ENCODE measurements at regions not wholly inside any gene's neighbourhood (a gene's known extent, or its start where the extent isn't known, plus 50 kb on each side); places are given as distances from the start of the nearest gene placed in this dataset.

GRCh38 chr1:4565801-4566449 lies 88.5 kb upstream of the AJAP1 start:
- DNase-seq (no peak), ATAC-seq (no peak)
- no peak overlapping the region for H3K27ac ChIP-seq (ENCODE audit: low read length)
- no peak overlapping the region for H3K4me3 ChIP-seq (ENCODE audit: low read length)
- peaks cover 2% of the 10 kb centered on the region for H3K27me3 ChIP-seq (ENCODE audit: control insufficient read depth, insufficient read depth)
- intact Hi-C loops (cut with DNase I), result no loop called here
- WGBS, result 63% methylated on average over 12 of the region's 12 CpGs
- no peaks in the 10 kb centered on the region for H3K9me3 ChIP-seq (ENCODE audit: control insufficient read depth, low read length)
- no peaks in the 10 kb centered on the region for H3K4me1 ChIP-seq (ENCODE audit: control insufficient read depth, insufficient read depth, low read length)

GRCh38 chr1:4571263-4571662 lies 83.1 kb upstream of the AJAP1 start:
- H3K27me3 ChIP-seq (ENCODE audit: control insufficient read depth, insufficient read depth), result peaks cover 2% of the 10 kb centered on the region
- WGBS, result 81% methylated on average over 6 of the region's 6 CpGs
- ATAC-seq (no peak), DNase-seq (no peak)
- H3K9me3 ChIP-seq (ENCODE audit: control insufficient read depth, low read length), result no peaks in the 10 kb centered on the region
- intact Hi-C loops (cut with DNase I), result no loop called here
- H3K4me3 ChIP-seq (ENCODE audit: low read length), result no peak overlapping the region
- no peaks in the 10 kb centered on the region for H3K4me1 ChIP-seq (ENCODE audit: control insufficient read depth, insufficient read depth, low read length)
- no peak overlapping the region for H3K27ac ChIP-seq (ENCODE audit: low read length)

- Histone ChIP-seq H3K4me3 (ENCODE audit: low read length) (no peak overlapping the region), H3K9me3 (ENCODE audit: control insufficient read depth, low read length) (no peaks in the 10 kb centered on the region), H3K27me3 (ENCODE audit: control insufficient read depth, insufficient read depth) (peaks cover 2% of the 10 kb centered on the region), H3K4me1 (ENCODE audit: control insufficient read depth, insufficient read depth, low read length) (no peaks in the 10 kb centered on the region), H3K27ac (ENCODE audit: low read length) (no peak overlapping the region)
- no peak for DNase-seq
- 59% methylated on average over 3 of the region's 3 CpGs for WGBS
- ATAC-seq, result no peak
- intact Hi-C loops (cut with DNase I), result no loop called here
Measured at GRCh38 chr1:4573526-4573925, 80.9 kb upstream of the AJAP1 start.

- intact Hi-C loops (cut with DNase I), result loop anchor here in 1 of 4 donors (10.0 kb wide), 1 partner anchor 87 kb away; no protein-coding TSS in a partner anchor
- Histone ChIP-seq H3K27ac (ENCODE audit: low read length) (no peak overlapping the region), H3K9me3 (ENCODE audit: control insufficient read depth, low read length) (no peaks in the 10 kb centered on the region), H3K4me3 (ENCODE audit: low read length) (no peak overlapping the region), H3K27me3 (ENCODE audit: control insufficient read depth, insufficient read depth) (no peaks in the 10 kb centered on the region), H3K4me1 (ENCODE audit: control insufficient read depth, insufficient read depth, low read length) (no peaks in the 10 kb centered on the region)
- WGBS, result 73% methylated on average over 5 of the region's 5 CpGs
- ATAC-seq (no peak), DNase-seq (no peak)
Measured at GRCh38 chr1:4581807-4582206, 72.6 kb upstream of the AJAP1 start.

- Histone ChIP-seq H3K4me1 (ENCODE audit: control insufficient read depth, insufficient read depth, low read length) (no peaks in the 10 kb centered on the region), H3K9me3 (ENCODE audit: control insufficient read depth, low read length) (no peaks in the 10 kb centered on the region), H3K4me3 (ENCODE audit: low read length) (no peak overlapping the region), H3K27me3 (ENCODE audit: control insufficient read depth, insufficient read depth) (no peaks in the 10 kb centered on the region), H3K27ac (ENCODE audit: low read length) (no peak overlapping the region)
- WGBS, result 55% methylated on average over 5 of the region's 5 CpGs
- ATAC-seq (no peak), DNase-seq (no peak)
- intact Hi-C loops (cut with DNase I), result loop anchor here in 1 of 4 donors (10.0 kb wide), 1 partner anchor 90 kb away; no protein-coding TSS in a partner anchor
Measured at GRCh38 chr1:4584449-4584848, 70.0 kb upstream of the AJAP1 start.

GRCh38 chr1:4585216-4585615 lies 69.2 kb upstream of the AJAP1 start:
- DNase-seq, result peak in 1 of 3 donors; percentile 71
- 12% methylated on average over 17 of the region's 17 CpGs for WGBS
- Histone ChIP-seq H3K9me3 (ENCODE audit: control insufficient read depth, low read length) (no peaks in the 10 kb centered on the region), H3K4me1 (ENCODE audit: control insufficient read depth, insufficient read depth, low read length) (no peaks in the 10 kb centered on the region), H3K4me3 (ENCODE audit: low read length) (no peak overlapping the region), H3K27ac (ENCODE audit: low read length) (no peak overlapping the region), H3K27me3 (ENCODE audit: control insufficient read depth, insufficient read depth) (no peaks in the 10 kb centered on the region)
- intact Hi-C loops (cut with DNase I), result loop anchor here in 1 of 4 donors (10.0 kb wide), 1 partner anchor 90 kb away; no protein-coding TSS in a partner anchor
- ATAC-seq, result peak in 1 of 2 donors; percentile 46

GRCh38 chr1:4585705-4586104 lies 68.7 kb upstream of the AJAP1 start:
- 30% methylated on average over 6 of the region's 6 CpGs for WGBS
- ATAC-seq, result no peak
- Histone ChIP-seq H3K4me3 (ENCODE audit: low read length) (no peak overlapping the region), H3K27ac (ENCODE audit: low read length) (no peak overlapping the region), H3K27me3 (ENCODE audit: control insufficient read depth, insufficient read depth) (no peaks in the 10 kb centered on the region), H3K4me1 (ENCODE audit: control insufficient read depth, insufficient read depth, low read length) (no peaks in the 10 kb centered on the region), H3K9me3 (ENCODE audit: control insufficient read depth, low read length) (no peaks in the 10 kb centered on the region)
- no peak for DNase-seq
- intact Hi-C loops (cut with DNase I), result loop anchor here in 1 of 4 donors (10.0 kb wide), 1 partner anchor 91 kb away; no protein-coding TSS in a partner anchor

- no peak for DNase-seq
- WGBS, result 49% methylated on average over 6 of the region's 6 CpGs
- ATAC-seq, result no peak
- Histone ChIP-seq H3K27ac (ENCODE audit: low read length) (no peak overlapping the region), H3K4me1 (ENCODE audit: control insufficient read depth, insufficient read depth, low read length) (no peaks in the 10 kb centered on the region), H3K27me3 (ENCODE audit: control insufficient read depth, insufficient read depth) (no peaks in the 10 kb centered on the region), H3K9me3 (ENCODE audit: control insufficient read depth, low read length) (no peaks in the 10 kb centered on the region), H3K4me3 (ENCODE audit: low read length) (no peak overlapping the region)
- intact Hi-C loops (cut with DNase I), result loop anchor here in 1 of 4 donors (10.0 kb wide), 1 partner anchor 92 kb away; no protein-coding TSS in a partner anchor
Measured at GRCh38 chr1:4586611-4587160, 67.7 kb upstream of the AJAP1 start.

- no peak overlapping the region for H3K4me3 ChIP-seq (ENCODE audit: low read length)
- no peak overlapping the region for H3K27ac ChIP-seq (ENCODE audit: low read length)
- H3K27me3 ChIP-seq (ENCODE audit: control insufficient read depth, insufficient read depth), result no peaks in the 10 kb centered on the region
- no peaks in the 10 kb centered on the region for H3K9me3 ChIP-seq (ENCODE audit: control insufficient read depth, low read length)
- H3K4me1 ChIP-seq (ENCODE audit: control insufficient read depth, insufficient read depth, low read length), result no peaks in the 10 kb centered on the region
- intact Hi-C loops (cut with DNase I), result loop anchor here in 1 of 4 donors (10.0 kb wide), 1 partner anchor 93 kb away; no protein-coding TSS in a partner anchor
- WGBS, result 59% methylated on average over 6 of the region's 6 CpGs
- no peak for ATAC-seq
- DNase-seq, result no peak
Measured at GRCh38 chr1:4587721-4588120, 66.7 kb upstream of the AJAP1 start.

GRCh38 chr1:4590756-4591155 lies 63.7 kb upstream of the AJAP1 start:
- intact Hi-C loops (cut with DNase I), result no loop called here
- ATAC-seq, result no peak
- no peak for DNase-seq
- no peaks in the 10 kb centered on the region for H3K4me1 ChIP-seq (ENCODE audit: control insufficient read depth, insufficient read depth, low read length)
- 43% methylated on average over 4 of the region's 4 CpGs for WGBS
- H3K9me3 ChIP-seq (ENCODE audit: control insufficient read depth, low read length), result no peaks in the 10 kb centered on the region
- H3K4me3 ChIP-seq (ENCODE audit: low read length), result no peak overlapping the region
- no peaks in the 10 kb centered on the region for H3K27me3 ChIP-seq (ENCODE audit: control insufficient read depth, insufficient read depth)
- H3K27ac ChIP-seq (ENCODE audit: low read length), result no peak overlapping the region

- DNase-seq (no peak), ATAC-seq (no peak)
- intact Hi-C loops (cut with DNase I), result no loop called here
- no peaks in the 10 kb centered on the region for H3K9me3 ChIP-seq (ENCODE audit: control insufficient read depth, low read length)
- WGBS, result 90% methylated on average over 13 of the region's 13 CpGs
- H3K27me3 ChIP-seq (ENCODE audit: control insufficient read depth, insufficient read depth), result no peaks in the 10 kb centered on the region
- no peaks in the 10 kb centered on the region for H3K4me1 ChIP-seq (ENCODE audit: control insufficient read depth, insufficient read depth, low read length)
- H3K4me3 ChIP-seq (ENCODE audit: low read length), result no peak overlapping the region
- no peak overlapping the region for H3K27ac ChIP-seq (ENCODE audit: low read length)
Measured at GRCh38 chr1:4591926-4592325, 62.5 kb upstream of the AJAP1 start.

All from right cardiac atrium (tissue), 5 donors.